Hepatocyte (in vitro differentiated cells): ENCODE measurements at regions not wholly inside any gene's neighbourhood (a gene's known extent, or its start where the extent isn't known, plus 50 kb on each side); places are given as distances from the start of the nearest gene placed in this dataset.

ENCODE experiments used
- DNase-seq: peaks from one replicate; pipeline ENCODE4 v3.0.0-alpha.2; 2016; ENCODE audit warnings: low spot score
- H2AFZ ChIP-seq: fragments of 200-600 bp; sonication (generic); 2 replicates; pipeline ENCODE4 v1.6.0; 2016; ENCODE audit warnings: antibody characterized with exemption, mild to moderate bottlenecking
- H3K27ac ChIP-seq: fragments of 200-600 bp; sonication (generic); 2 replicates; pipeline ENCODE4 v1.5.1; 2016; ENCODE audit warnings: mild to moderate bottlenecking
- H3K27me3 ChIP-seq: fragments of 200-600 bp; sonication (generic); 2 replicates; pipeline ENCODE4 v1.6.1; 2016
- H3K36me3 ChIP-seq: fragments of 200-600 bp; sonication (generic); replicated peaks from 2 replicates; pipeline ENCODE4 v1.5.1; 2016; ENCODE audit warnings: low read depth; ENCODE audit not compliant: insufficient read depth
- H3K4me1 ChIP-seq: fragments of 200-600 bp; sonication (generic); 2 replicates; pipeline ENCODE4 v1.5.1; 2016; ENCODE audit warnings: mild to moderate bottlenecking, moderate library complexity; ENCODE audit not compliant: insufficient read depth
- H3K4me2 ChIP-seq: fragments of 200-600 bp; sonication (generic); 2 replicates; pipeline ENCODE4 v1.6.0; 2016
- H3K4me3 ChIP-seq: fragments of 200-600 bp; sonication (generic); 2 replicates; pipeline ENCODE4 v1.5.1; 2016; ENCODE audit warnings: mild to moderate bottlenecking
- H3K79me2 ChIP-seq: fragments of 200-600 bp; sonication (generic); 2 replicates; pipeline ENCODE4 v1.6.0; 2017; ENCODE audit warnings: mild to moderate bottlenecking
- H3K9me2 ChIP-seq: fragments of 200-600 bp; sonication (generic); replicated peaks from 2 replicates; pipeline ENCODE4 v1.6.0; 2017; ENCODE audit warnings: mild to moderate bottlenecking; ENCODE audit not compliant: insufficient read depth
- H3K9me3 ChIP-seq: fragments of 200-600 bp; sonication (generic); 2 replicates; pipeline ENCODE4 v1.5.1; 2016; ENCODE audit warnings: low read depth, mild to moderate bottlenecking
- H4K20me1 ChIP-seq: fragments of 200-600 bp; sonication (generic); 2 replicates; pipeline ENCODE4 v1.6.0; 2016; ENCODE audit warnings: mild to moderate bottlenecking; ENCODE audit not compliant: insufficient read depth, poor library complexity, severe bottlenecking
- EZH2 ChIP-seq: fragments of 200-600 bp; sonication (generic); IDR thresholded peaks from 2 replicates; pipeline ENCODE4 v1.6.1; 2016; ENCODE audit warnings: antibody characterized with exemption, mild to moderate bottlenecking, borderline replicate concordance
- EZH2phosphoT487 ChIP-seq: fragments of 200-600 bp; sonication (generic); IDR thresholded peaks from one replicate; pipeline ENCODE4 v1.6.1; 2018; ENCODE audit warnings: antibody characterized with exemption, mild to moderate bottlenecking, low read depth, moderate library complexity; ENCODE audit not compliant: unreplicated experiment, severe bottlenecking
- WGBS: methylation state at CpG from one replicate; pipeline ENCODE4 v1.1.6; 2016; ENCODE audit warnings: low lambda C conversion rate; ENCODE audit errors: missing lambda C conversion rate; 5-methylcytosine and 5-hydroxymethylcytosine counted together
- TF ChIP-seq, protein P1 (sequence below): fragments of 200-600 bp; sonication (generic); IDR thresholded peaks from 2 replicates; pipeline ENCODE4 v1.5.1; 2016; ENCODE audit warnings: antibody characterized with exemption, mild to moderate bottlenecking; ENCODE audit not compliant: poor library complexity

- H3K36me3 ChIP-seq = no peaks in the 10 kb centered on the region
- peaks cover 11% of the 10 kb centered on the region for H3K4me1 ChIP-seq
- no peaks in the 10 kb centered on the region for H3K9me3 ChIP-seq
- 79% methylated on average over 1 of the region's 1 CpG for WGBS
- TF ChIP-seq, protein P1, sequence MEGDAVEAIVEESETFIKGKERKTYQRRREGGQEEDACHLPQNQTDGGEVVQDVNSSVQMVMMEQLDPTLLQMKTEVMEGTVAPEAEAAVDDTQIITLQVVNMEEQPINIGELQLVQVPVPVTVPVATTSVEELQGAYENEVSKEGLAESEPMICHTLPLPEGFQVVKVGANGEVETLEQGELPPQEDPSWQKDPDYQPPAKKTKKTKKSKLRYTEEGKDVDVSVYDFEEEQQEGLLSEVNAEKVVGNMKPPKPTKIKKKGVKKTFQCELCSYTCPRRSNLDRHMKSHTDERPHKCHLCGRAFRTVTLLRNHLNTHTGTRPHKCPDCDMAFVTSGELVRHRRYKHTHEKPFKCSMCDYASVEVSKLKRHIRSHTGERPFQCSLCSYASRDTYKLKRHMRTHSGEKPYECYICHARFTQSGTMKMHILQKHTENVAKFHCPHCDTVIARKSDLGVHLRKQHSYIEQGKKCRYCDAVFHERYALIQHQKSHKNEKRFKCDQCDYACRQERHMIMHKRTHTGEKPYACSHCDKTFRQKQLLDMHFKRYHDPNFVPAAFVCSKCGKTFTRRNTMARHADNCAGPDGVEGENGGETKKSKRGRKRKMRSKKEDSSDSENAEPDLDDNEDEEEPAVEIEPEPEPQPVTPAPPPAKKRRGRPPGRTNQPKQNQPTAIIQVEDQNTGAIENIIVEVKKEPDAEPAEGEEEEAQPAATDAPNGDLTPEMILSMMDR = no peak
- TF ChIP-seq EZH2 (no peak), EZH2phosphoT487 (no peak)
- H2AFZ ChIP-seq = no peak overlapping the region
- no peaks in the 10 kb centered on the region for H3K79me2 ChIP-seq
- DNase-seq = no peak
- H3K27ac ChIP-seq = no peak overlapping the region
- H3K27me3 ChIP-seq = no peaks in the 10 kb centered on the region
- no peaks in the 10 kb centered on the region for H4K20me1 ChIP-seq
- no peaks in the 10 kb centered on the region for H3K9me2 ChIP-seq
- H3K4me3 ChIP-seq = no peak overlapping the region
- H3K4me2 ChIP-seq = no peak overlapping the region
These were observed 184.2 kb downstream of the RFC3 start for GRCh38 chr13:34002141-34002540.

DNA sequence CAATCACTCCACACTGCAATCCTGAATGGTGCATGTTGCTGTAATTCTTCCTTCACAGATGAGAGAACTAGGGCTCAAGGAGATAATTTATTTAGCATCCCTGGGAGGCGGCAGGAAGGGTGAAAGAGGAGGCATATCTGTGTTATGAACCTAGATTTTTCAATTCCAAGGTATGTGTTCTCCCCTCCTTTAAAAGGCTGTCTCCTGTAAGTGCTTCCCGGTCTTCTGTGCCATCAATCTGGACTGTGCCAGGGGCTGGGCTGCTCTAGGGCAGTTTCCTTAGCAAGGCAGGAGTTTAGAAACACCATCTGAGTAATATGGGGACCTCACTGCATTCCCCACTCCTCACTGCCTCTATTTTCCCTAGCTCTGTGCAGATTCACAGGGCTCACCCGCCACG, 185.0 kb downstream of the RFC3 start:
- TF ChIP-seq EZH2 (no peak), EZH2phosphoT487 (no peak)
- TF ChIP-seq, protein P1 = no peak
- no peaks in the 10 kb centered on the region for H3K27me3 ChIP-seq
- H2AFZ ChIP-seq = no peak overlapping the region
- H3K9me2 ChIP-seq = no peaks in the 10 kb centered on the region
- DNase-seq = no peak
- no peaks in the 10 kb centered on the region for H4K20me1 ChIP-seq
- H3K4me1 ChIP-seq = peaks cover 11% of the 10 kb centered on the region
- no peak overlapping the region for H3K4me2 ChIP-seq
- no peak overlapping the region for H3K4me3 ChIP-seq
- H3K79me2 ChIP-seq = no peaks in the 10 kb centered on the region
- no peaks in the 10 kb centered on the region for H3K9me3 ChIP-seq
- no peak overlapping the region for H3K27ac ChIP-seq
- 97% methylated on average over 4 of the region's 4 CpGs for WGBS
- H3K36me3 ChIP-seq = no peaks in the 10 kb centered on the region

DNA sequence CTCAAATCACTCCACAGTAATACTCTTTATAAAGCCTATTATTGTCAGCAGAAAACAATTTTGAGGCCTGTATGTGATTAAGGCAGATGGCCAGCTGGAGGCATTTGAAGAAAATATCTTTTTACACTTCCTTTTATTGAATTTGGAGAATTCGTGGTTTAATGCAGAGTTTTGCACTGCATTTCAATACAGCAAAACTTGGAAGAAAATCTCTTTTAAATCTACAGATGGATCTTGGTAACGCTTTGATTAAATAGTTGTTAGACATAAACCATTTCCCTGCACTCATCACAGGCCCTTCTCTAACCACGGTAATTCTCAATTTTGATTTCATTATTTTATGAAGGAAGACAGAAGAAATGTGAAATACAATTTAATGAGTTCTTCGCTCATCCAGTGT, 185.7 kb downstream of the RFC3 start:
- no peaks in the 10 kb centered on the region for H4K20me1 ChIP-seq
- H2AFZ ChIP-seq = no peak overlapping the region
- TF ChIP-seq, protein P1 = no peak
- TF ChIP-seq EZH2 = no peak
- TF ChIP-seq EZH2phosphoT487 = no peak
- DNase-seq = no peak
- no peaks in the 10 kb centered on the region for H3K27me3 ChIP-seq
- no peak overlapping the region for H3K4me2 ChIP-seq
- no peaks in the 10 kb centered on the region for H3K36me3 ChIP-seq
- no peak overlapping the region for H3K27ac ChIP-seq
- no peaks in the 10 kb centered on the region for H3K9me3 ChIP-seq
- 63% methylated on average over 4 of the region's 4 CpGs for WGBS
- peaks cover 11% of the 10 kb centered on the region for H3K4me1 ChIP-seq
- no peak overlapping the region for H3K4me3 ChIP-seq
- no peaks in the 10 kb centered on the region for H3K79me2 ChIP-seq
- no peaks in the 10 kb centered on the region for H3K9me2 ChIP-seq

DNA sequence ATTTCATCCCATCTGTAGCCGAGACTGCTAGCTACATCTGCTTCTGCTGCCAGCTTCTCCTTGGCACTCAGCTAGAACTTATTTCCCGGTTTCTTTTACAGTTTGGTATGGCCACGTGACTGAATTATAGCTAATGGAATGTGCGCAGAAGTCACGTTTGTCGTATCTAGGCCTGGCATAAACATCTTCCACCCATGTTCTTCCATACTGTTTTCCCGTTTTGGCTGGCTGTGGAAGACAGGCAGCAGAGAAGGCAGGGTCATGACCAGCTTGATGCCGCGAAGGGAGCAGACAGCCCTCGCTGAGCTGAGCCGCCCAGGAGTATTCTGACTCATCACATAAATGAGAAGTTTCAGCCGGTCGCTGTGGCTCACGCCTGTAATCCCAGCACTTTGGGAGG, 186.7 kb downstream of the RFC3 start:
- no peaks in the 10 kb centered on the region for H3K9me2 ChIP-seq
- H4K20me1 ChIP-seq = no peaks in the 10 kb centered on the region
- H2AFZ ChIP-seq = no peak overlapping the region
- no peak overlapping the region for H3K4me3 ChIP-seq
- H3K4me1 ChIP-seq = peaks cover 11% of the 10 kb centered on the region
- DNase-seq = no peak
- no peak overlapping the region for H3K4me2 ChIP-seq
- no peaks in the 10 kb centered on the region for H3K27me3 ChIP-seq
- no peak overlapping the region for H3K27ac ChIP-seq
- H3K79me2 ChIP-seq = no peaks in the 10 kb centered on the region
- H3K36me3 ChIP-seq = no peaks in the 10 kb centered on the region
- TF ChIP-seq EZH2phosphoT487 = no peak
- H3K9me3 ChIP-seq = no peaks in the 10 kb centered on the region
- WGBS = 89% methylated on average over 14 of the region's 14 CpGs
